ENCODE measurements at regions not wholly inside any gene's neighbourhood (a gene's known extent, or its start where the extent isn't known, plus 50 kb on each side); places are given as distances from the start of the nearest gene placed in this dataset.

- Histone ChIP-seq H3F3A (ENCODE audit: insufficient read depth, low read length, poor library complexity, severe bottlenecking) (no peaks in the 10 kb centered on the region), H3K4me2 (ENCODE audit: low read length) (no peak overlapping the region), H3K27ac (ENCODE audit: low read length) (no peak overlapping the region), H2AFZ (ENCODE audit: low read depth, low read length) (no peak overlapping the region), H4K20me1 (ENCODE audit: insufficient read depth) (no peaks in the 10 kb centered on the region), H3K36me3 (ENCODE audit: insufficient read depth, low read length) (no peaks in the 10 kb centered on the region), H3K79me2 (replicated peaks; ENCODE audit: insufficient read depth, low read length) (no peaks in the 10 kb centered on the region), H3K9ac (ENCODE audit: low read length) (no peak overlapping the region), H3K9me3 (ENCODE audit: low read length) (no peaks in the 10 kb centered on the region), H3K9me2 (ENCODE audit: insufficient read depth, low read length) (no peaks in the 10 kb centered on the region), H3K27me3 (ENCODE audit: insufficient read depth, low read depth, low read length) (no peaks in the 10 kb centered on the region), H3K4me3 (ENCODE audit: low read length) (no peak overlapping the region)
- TF ChIP-seq RAD21 (conservative IDR thresholded peaks at IDR 0.05): no peak
- TF ChIP-seq MXI1 (conservative IDR thresholded peaks at IDR 0.05; ENCODE audit: poor library complexity, severe bottlenecking): no peak
- TF ChIP-seq TAF1 (IDR thresholded peaks at IDR 0.05; ENCODE audit: low read depth): no peak
- no peak for TF ChIP-seq EZH2 (IDR thresholded peaks at IDR 0.05; ENCODE audit: borderline replicate concordance, insufficient read depth, low read length, poor library complexity, severe bottlenecking)
- TF ChIP-seq SMC3 (conservative IDR thresholded peaks at IDR 0.05; ENCODE audit: poor library complexity): no peak
- no peak for TF ChIP-seq POLR2AphosphoS5 (IDR thresholded peaks at IDR 0.05)
- no peak for TF ChIP-seq EP300 (conservative IDR thresholded peaks at IDR 0.05; ENCODE audit: poor library complexity, severe bottlenecking)
- no peak for TF ChIP-seq CTCF (IDR thresholded peaks at IDR 0.05; ENCODE audit: poor library complexity, severe bottlenecking)
- TF ChIP-seq REST (IDR thresholded peaks at IDR 0.05; ENCODE audit: borderline replicate concordance): no peak
These were observed 538.8 kb downstream of the MATN1 start for GRCh38 chr1:30184393-30185141.

- Histone ChIP-seq H4K20me1 (ENCODE audit: insufficient read depth) (no peaks in the 10 kb centered on the region), H3K9me2 (ENCODE audit: insufficient read depth, low read length) (no peaks in the 10 kb centered on the region), H2AFZ (ENCODE audit: low read depth, low read length) (no peak overlapping the region), H3K27me3 (ENCODE audit: insufficient read depth, low read depth, low read length) (no peaks in the 10 kb centered on the region), H3K4me2 (ENCODE audit: low read length) (no peak overlapping the region), H3F3A (ENCODE audit: insufficient read depth, low read length, poor library complexity, severe bottlenecking) (no peaks in the 10 kb centered on the region), H3K36me3 (ENCODE audit: insufficient read depth, low read length) (no peaks in the 10 kb centered on the region), H3K27ac (ENCODE audit: low read length) (no peak overlapping the region), H3K4me3 (ENCODE audit: low read length) (no peak overlapping the region), H3K9me3 (ENCODE audit: low read length) (no peaks in the 10 kb centered on the region), H3K9ac (ENCODE audit: low read length) (no peak overlapping the region), H3K79me2 (replicated peaks; ENCODE audit: insufficient read depth, low read length) (no peaks in the 10 kb centered on the region)
- TF ChIP-seq SMC3 (conservative IDR thresholded peaks at IDR 0.05; ENCODE audit: poor library complexity) (no peak), EP300 (conservative IDR thresholded peaks at IDR 0.05; ENCODE audit: poor library complexity, severe bottlenecking) (no peak), RAD21 (conservative IDR thresholded peaks at IDR 0.05) (no peak), TAF1 (IDR thresholded peaks at IDR 0.05; ENCODE audit: low read depth) (no peak), POLR2AphosphoS5 (IDR thresholded peaks at IDR 0.05) (no peak), REST (IDR thresholded peaks at IDR 0.05; ENCODE audit: borderline replicate concordance) (no peak), MXI1 (conservative IDR thresholded peaks at IDR 0.05; ENCODE audit: poor library complexity, severe bottlenecking) (no peak), CTCF (IDR thresholded peaks at IDR 0.05; ENCODE audit: poor library complexity, severe bottlenecking) (no peak), EZH2 (IDR thresholded peaks at IDR 0.05; ENCODE audit: borderline replicate concordance, insufficient read depth, low read length, poor library complexity, severe bottlenecking) (no peak)
These were observed 539.5 kb downstream of the MATN1 start for GRCh38 chr1:30183895-30184294.

Measured in neural cell (in vitro differentiated cells).